ENCODE measurements at regions not wholly inside any gene's neighbourhood (a gene's known extent, or its start where the extent isn't known, plus 50 kb on each side); places are given as distances from the start of the nearest gene placed in this dataset.
A peak's percentile ranks its signal among the peaks of the same experiment; 100 is the strongest.

DNA sequence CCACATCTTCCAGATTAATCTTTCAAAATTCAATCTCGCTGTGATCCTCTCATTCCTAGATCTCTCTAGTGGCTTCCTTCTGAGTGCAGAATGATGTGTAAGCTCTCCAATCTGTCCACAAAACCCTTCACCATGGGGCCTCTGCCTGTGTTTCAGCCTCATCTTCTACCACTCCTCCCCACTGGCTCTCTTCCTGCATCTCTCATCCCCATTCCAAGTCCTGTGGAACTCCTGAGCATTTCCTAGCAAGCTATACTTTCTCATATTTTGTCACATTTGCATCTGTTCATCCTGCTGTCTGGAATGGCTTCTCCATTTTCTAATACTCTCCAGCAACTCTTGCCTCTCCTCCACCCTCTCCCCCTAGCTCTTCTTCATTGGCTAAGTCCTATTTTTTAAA, 242.0 kb upstream of the DAAM1 start:
- FAIRE-seq (no peak), DNase-seq (ENCODE audit: insufficient read length) (no peak)
- TF ChIP-seq POLR2A (IDR thresholded peaks at IDR 0.05; ENCODE audit: low read depth, low read length): no peak
- TF ChIP-seq POLR2AphosphoS5 (IDR thresholded peaks at IDR 0.05; ENCODE audit: low read depth, low read length): no peak
- no peak for TF ChIP-seq TAF1 (IDR thresholded peaks at IDR 0.05; ENCODE audit: borderline replicate concordance, low read depth, low read length)

DNA sequence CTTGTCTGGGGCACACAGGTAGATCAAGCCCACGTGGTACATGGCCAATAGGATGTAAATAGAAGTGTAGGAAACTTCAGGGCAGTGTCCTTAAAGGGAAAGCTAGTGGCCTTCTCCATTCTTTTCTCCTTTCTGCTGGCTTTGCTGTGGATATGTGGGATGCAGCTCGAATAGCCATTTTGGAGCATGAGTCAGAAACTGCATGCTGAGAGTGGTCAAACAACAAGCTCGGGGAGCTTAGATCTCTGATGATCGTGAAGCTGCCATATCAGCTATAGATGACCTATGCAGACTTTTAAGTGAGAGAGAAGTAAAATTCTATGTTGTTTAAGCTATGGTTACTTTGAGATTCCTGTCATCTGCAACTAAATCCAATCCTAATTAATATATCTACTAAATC, 241.3 kb upstream of the DAAM1 start:
- TF ChIP-seq TAF1 (IDR thresholded peaks at IDR 0.05; ENCODE audit: borderline replicate concordance, low read depth, low read length) (no peak), POLR2AphosphoS5 (IDR thresholded peaks at IDR 0.05; ENCODE audit: low read depth, low read length) (no peak), POLR2A (IDR thresholded peaks at IDR 0.05; ENCODE audit: low read depth, low read length) (no peak)
- FAIRE-seq (no peak), DNase-seq (ENCODE audit: insufficient read length) (no peak)

DNA sequence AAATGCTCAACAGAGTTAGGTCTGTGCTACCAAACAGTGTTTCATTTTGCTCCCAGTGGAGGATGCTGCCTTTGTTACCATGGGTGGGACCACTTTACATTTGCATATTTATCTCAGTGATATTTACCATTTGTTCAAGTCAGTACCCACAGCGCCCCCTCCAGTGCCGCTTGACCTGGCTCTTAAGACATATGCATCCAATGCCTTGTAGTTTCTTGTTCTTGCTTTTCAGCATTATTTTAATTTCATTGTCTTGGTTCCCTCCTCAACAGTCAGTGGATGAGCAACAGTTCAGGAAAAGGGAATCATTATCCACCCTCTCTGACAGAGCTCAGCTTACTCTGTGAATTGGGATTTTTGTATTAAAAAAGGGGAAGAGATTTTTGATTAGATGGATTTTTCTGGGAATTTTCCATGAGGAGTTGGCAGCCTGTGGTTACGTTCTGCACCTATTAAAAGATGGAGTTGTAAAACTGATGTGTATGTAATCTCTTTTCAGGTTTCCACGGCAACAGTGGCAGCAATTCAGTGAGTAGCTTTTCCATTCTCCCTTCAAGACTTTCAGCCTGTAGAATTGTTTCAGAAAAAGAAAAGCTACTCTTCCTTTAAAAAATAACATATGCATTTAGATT, 240.5 kb upstream of the DAAM1 start:
- FAIRE-seq: no peak
- no peak for TF ChIP-seq POLR2AphosphoS5 (IDR thresholded peaks at IDR 0.05; ENCODE audit: low read depth, low read length)
- TF ChIP-seq TAF1 (IDR thresholded peaks at IDR 0.05; ENCODE audit: borderline replicate concordance, low read depth, low read length): no peak
- no peak for TF ChIP-seq POLR2A (IDR thresholded peaks at IDR 0.05; ENCODE audit: low read depth, low read length)
- no peak for DNase-seq (ENCODE audit: insufficient read length)

DNA sequence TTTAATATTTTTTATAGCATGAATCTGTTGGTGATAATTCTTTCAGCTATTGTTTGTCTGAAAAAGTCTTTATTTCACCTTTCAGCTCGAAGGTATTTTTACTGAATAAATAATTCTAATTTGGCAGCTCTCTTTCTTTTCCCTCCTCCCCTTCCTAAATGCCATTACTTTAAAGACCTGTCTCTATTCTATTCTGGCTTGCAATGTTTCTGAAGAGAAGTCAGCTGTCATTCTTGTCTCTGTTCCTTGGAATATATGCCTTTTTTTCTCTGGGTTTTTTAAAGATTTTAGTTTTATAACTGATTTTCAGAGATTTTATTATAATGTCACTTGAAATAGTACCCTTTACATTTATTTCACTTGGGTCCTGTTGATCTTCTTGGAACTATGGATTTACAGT, 237.9 kb upstream of the DAAM1 start:
- FAIRE-seq (no peak), DNase-seq (ENCODE audit: insufficient read length) (no peak)
- TF ChIP-seq POLR2A (IDR thresholded peaks at IDR 0.05; ENCODE audit: low read depth, low read length) (no peak), TAF1 (IDR thresholded peaks at IDR 0.05; ENCODE audit: borderline replicate concordance, low read depth, low read length) (no peak), POLR2AphosphoS5 (IDR thresholded peaks at IDR 0.05; ENCODE audit: low read depth, low read length) (no peak)

DNA sequence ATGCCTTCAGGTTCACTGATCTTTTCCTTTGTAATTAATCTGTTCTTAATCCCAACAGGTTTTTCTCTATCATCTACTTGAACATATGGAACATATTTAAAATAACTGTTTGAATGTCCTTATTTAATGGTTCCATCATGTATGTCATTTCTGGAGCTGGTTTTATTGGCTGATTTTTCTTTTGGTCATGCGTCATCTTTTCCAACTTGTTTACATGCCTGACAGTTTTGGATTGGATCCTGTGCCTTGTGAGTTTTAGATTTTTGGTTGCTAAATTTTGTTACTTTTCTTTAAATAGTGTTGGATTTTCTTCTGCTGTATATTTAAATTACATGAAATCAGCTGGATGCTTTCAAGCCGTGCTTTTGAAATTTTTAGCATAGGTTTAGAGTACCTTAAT, 237.3 kb upstream of the DAAM1 start:
- TF ChIP-seq POLR2A (IDR thresholded peaks at IDR 0.05; ENCODE audit: low read depth, low read length) (no peak), POLR2AphosphoS5 (IDR thresholded peaks at IDR 0.05; ENCODE audit: low read depth, low read length) (no peak), TAF1 (IDR thresholded peaks at IDR 0.05; ENCODE audit: borderline replicate concordance, low read depth, low read length) (no peak)
- FAIRE-seq (no peak), DNase-seq (ENCODE audit: insufficient read length) (no peak)

DNA sequence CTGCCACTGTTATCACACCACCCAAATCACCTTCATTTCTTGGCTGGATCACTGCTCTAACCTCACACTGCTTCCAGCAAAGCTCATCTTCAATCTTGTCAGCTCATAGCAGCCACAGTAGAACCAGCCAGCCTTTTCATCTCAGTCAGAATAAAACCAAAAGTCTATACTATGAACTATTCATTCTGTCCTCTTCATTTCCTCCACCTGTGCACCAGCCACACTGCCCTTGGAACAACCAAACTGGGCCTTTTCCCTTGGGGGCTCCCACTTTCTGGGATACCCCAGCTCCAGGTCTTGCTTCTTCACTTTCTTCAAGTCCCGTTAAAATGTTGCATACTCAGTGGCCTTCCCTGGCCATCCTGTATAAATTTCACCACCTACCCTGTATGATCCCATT, 234.4 kb upstream of the DAAM1 start:
- no peak for DNase-seq (ENCODE audit: insufficient read length)
- peak; percentile 78 for FAIRE-seq
- no peak for TF ChIP-seq TAF1 (IDR thresholded peaks at IDR 0.05; ENCODE audit: borderline replicate concordance, low read depth, low read length)
- no peak for TF ChIP-seq POLR2AphosphoS5 (IDR thresholded peaks at IDR 0.05; ENCODE audit: low read depth, low read length)
- no peak for TF ChIP-seq POLR2A (IDR thresholded peaks at IDR 0.05; ENCODE audit: low read depth, low read length)

DNA sequence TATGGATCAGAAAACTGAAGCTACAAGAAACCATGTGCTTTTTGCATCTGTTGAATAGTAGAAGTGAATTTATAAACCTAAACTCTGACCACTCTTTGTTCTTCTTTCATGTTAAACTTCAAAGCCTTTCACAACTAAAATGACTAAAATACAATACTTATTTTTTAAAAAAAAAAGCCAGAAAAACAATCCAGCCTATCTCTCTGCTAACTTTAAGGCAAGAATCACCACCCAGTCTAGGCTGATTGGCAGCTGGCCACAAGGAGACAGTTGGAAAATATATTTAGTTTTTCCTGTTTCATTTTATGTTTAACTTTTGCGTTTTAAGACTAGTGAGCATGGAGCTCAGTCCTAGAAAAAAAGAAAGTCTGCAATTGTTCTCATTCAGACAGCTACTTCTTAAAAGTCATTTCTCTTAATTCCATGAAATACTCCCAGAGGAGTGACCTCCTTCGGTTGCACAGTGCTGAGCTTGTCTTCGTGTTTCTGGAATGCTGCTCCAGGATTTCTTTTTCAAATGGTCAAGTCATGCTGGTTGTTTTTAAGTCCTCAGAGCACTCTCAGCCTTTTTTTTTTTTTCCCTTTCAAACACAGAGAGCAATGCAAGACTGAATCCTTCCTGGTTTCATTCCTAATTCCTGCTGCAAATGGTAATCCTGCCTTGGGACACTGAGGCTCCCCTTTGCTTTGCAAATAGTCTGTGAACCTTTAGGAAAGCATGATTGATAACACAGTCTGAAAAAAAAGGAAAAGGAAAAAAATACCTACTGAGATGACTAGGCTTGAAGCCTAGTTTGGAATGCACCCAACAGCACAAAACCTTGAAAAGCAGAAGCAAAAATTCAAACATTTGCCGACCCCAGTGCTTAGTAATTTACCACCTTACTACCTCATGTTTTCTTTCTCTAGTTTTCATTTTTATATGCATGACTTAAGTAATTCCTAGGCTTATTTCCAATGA, 233.3 kb upstream of the DAAM1 start:
- no peak for FAIRE-seq
- no peak for DNase-seq (ENCODE audit: insufficient read length)
- no peak for TF ChIP-seq TAF1 (IDR thresholded peaks at IDR 0.05; ENCODE audit: borderline replicate concordance, low read depth, low read length)
- TF ChIP-seq POLR2A (IDR thresholded peaks at IDR 0.05; ENCODE audit: low read depth, low read length): no peak
- no peak for TF ChIP-seq POLR2AphosphoS5 (IDR thresholded peaks at IDR 0.05; ENCODE audit: low read depth, low read length)

DNA sequence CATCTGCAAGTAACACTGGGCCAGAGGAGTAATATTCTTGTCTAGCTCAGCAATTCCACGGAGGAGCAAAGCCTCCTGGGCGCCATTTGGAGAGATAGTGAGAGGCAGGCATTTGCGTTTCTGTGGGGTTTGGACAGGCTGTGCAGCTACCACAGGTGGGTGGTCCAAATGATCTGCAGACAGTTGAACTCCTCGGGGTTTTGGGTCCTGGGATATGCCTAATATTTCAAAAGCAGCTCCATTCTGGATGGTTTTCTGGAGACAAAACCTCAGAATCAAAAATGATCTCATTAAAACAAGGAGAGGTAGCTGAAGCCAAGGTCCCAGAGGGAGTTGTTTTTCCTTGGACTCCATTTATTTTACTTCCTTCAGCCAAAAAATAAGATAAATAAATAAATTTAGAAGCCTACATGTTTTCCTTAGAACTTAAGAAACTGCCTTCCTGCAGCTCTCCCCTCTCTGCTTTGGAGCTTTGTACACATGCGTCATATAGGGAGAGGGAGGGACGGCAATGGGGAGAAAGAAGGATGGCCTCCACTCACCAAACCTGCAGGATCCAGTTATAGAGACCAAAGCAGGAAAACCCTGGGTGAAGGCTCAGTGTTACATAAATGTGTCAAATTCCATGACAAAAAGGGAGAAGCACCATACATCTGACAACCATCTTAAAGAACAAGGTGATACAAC, 227.3 kb upstream of the DAAM1 start:
- DNase-seq (ENCODE audit: insufficient read length) (no peak), FAIRE-seq (no peak)
- TF ChIP-seq POLR2A (IDR thresholded peaks at IDR 0.05; ENCODE audit: low read depth, low read length) (no peak), POLR2AphosphoS5 (IDR thresholded peaks at IDR 0.05; ENCODE audit: low read depth, low read length) (no peak), TAF1 (IDR thresholded peaks at IDR 0.05; ENCODE audit: borderline replicate concordance, low read depth, low read length) (no peak)

DNA sequence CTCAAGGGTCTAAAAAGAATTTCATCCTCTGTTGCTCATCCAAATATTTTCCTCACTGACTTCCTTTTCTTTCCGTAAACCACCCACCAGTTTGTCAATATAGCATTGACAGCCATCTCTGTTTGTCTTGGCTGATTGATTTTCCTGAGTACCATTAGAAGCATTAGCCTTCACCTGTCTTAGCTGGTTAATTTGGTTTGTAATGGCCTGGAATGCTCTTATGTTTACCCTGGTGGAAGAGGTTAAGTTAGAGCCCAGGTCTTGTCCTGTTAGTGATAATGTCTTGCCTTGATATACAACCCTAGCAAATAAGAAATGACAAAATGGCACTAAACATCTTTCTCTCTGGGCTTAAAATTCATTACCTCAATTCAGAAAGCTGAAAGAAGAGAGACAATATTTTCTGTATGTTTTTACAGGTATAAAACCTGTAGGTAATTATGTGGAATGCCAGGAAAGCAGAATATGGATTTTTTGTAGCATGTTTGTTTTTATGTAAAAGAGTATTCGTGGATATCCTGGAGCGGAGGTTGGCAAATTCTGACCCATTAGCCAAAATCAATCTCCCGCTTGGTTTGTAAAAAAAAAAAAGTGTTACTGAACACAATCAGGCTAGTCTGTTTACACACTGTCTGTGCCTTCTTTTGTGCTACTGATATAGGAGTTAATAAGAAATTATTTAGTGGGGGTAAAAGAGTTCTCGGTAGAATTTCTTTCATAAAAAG, 224.4 kb upstream of the DAAM1 start:
- FAIRE-seq (no peak), DNase-seq (ENCODE audit: insufficient read length) (no peak)
- TF ChIP-seq TAF1 (IDR thresholded peaks at IDR 0.05; ENCODE audit: borderline replicate concordance, low read depth, low read length): no peak
- no peak for TF ChIP-seq POLR2A (IDR thresholded peaks at IDR 0.05; ENCODE audit: low read depth, low read length)
- no peak for TF ChIP-seq POLR2AphosphoS5 (IDR thresholded peaks at IDR 0.05; ENCODE audit: low read depth, low read length)

DNA sequence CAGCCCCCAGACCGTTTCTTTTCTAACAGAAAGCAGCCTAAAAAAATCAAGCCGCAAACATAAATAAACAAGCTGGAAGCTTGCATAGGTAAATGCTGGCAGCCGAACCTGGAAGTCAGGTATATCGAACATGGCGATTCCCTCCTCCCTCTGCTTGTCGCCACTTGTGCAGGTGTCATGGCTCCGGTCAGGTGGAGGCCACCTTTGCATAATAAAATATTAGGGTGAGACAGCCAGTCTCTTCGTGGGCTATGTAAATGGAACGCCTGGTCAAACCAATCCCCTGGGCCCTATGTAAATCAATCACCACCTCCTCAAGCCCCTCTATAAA, 223.9 kb upstream of the DAAM1 start:
- no peak for DNase-seq (ENCODE audit: insufficient read length)
- no peak for TF ChIP-seq POLR2A (IDR thresholded peaks at IDR 0.05; ENCODE audit: low read depth, low read length)
- TF ChIP-seq TAF1 (IDR thresholded peaks at IDR 0.05; ENCODE audit: borderline replicate concordance, low read depth, low read length): no peak
- TF ChIP-seq POLR2AphosphoS5 (IDR thresholded peaks at IDR 0.05; ENCODE audit: low read depth, low read length): no peak
- no peak for FAIRE-seq

DNA sequence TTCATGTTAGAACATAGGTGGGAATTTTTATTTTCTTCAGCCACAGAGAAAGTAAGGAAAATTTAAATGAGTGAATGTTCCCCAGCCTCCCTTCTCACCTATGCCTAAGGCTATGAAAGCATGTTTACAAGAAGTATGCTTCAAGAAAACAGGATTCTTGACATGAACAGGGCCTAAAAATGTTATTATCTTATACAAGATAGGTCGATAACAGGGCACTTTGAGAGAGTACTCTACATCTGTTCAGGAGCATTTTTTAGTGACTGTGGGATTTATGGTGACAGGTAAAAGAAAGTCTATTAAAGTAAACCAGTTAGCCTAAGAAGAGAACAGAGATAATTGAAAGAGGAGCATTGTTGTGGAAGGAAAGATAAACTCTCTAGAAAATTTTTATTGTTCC, 222.9 kb upstream of the DAAM1 start:
- no peak for TF ChIP-seq POLR2A (IDR thresholded peaks at IDR 0.05; ENCODE audit: low read depth, low read length)
- no peak for TF ChIP-seq POLR2AphosphoS5 (IDR thresholded peaks at IDR 0.05; ENCODE audit: low read depth, low read length)
- TF ChIP-seq TAF1 (IDR thresholded peaks at IDR 0.05; ENCODE audit: borderline replicate concordance, low read depth, low read length): no peak
- DNase-seq (ENCODE audit: insufficient read length): no peak
- no peak for FAIRE-seq
